ENCODE measurements at regions not wholly inside any gene's neighbourhood (a gene's known extent, or its start where the extent isn't known, plus 50 kb on each side); places are given as distances from the start of the nearest gene placed in this dataset.
A peak's percentile ranks its signal among the peaks of the same experiment; 100 is the strongest.

- Mint-ChIP-seq H3K9me3 (ENCODE audit: unreplicated experiment) (peaks cover 10% of the 10 kb centered on the region), H3K27ac (ENCODE audit: unreplicated experiment) (no peak overlapping the region), H3K36me3 (ENCODE audit: unreplicated experiment) (no peaks in the 10 kb centered on the region), H3K4me3 (ENCODE audit: unreplicated experiment) (no peak overlapping the region), H3K27me3 (ENCODE audit: unreplicated experiment) (peaks cover 13% of the 10 kb centered on the region), H3K4me1 (ENCODE audit: low read depth, unreplicated experiment) (peaks cover 56% of the 10 kb centered on the region)
- TF ChIP-seq CTCF (IDR thresholded peaks at IDR 0.05; ENCODE audit: partially characterized antibody, unreplicated experiment) = no peak
- DNase-seq = no peak
Observed at GRCh38 chr9:81384911-81385310, 304.4 kb downstream of the TLE1 start.

GRCh38 chr9:81382281-81382680, 307.1 kb downstream of the TLE1 start:
- Mint-ChIP-seq H3K4me1 (ENCODE audit: low read depth, unreplicated experiment) (peaks cover 54% of the 10 kb centered on the region), H3K27ac (ENCODE audit: unreplicated experiment) (no peak overlapping the region), H3K9me3 (ENCODE audit: unreplicated experiment) (peaks cover 5% of the 10 kb centered on the region), H3K36me3 (ENCODE audit: unreplicated experiment) (no peaks in the 10 kb centered on the region), H3K4me3 (ENCODE audit: unreplicated experiment) (no peak overlapping the region), H3K27me3 (ENCODE audit: unreplicated experiment) (peaks cover 3% of the 10 kb centered on the region)
- no peak for TF ChIP-seq CTCF (IDR thresholded peaks at IDR 0.05; ENCODE audit: partially characterized antibody, unreplicated experiment)
- no peak for DNase-seq

GRCh38 chr9:81381694-81382093, 307.7 kb downstream of the TLE1 start:
- H3K27ac Mint-ChIP-seq (ENCODE audit: unreplicated experiment) = no peak overlapping the region
- peaks cover 5% of the 10 kb centered on the region for H3K9me3 Mint-ChIP-seq (ENCODE audit: unreplicated experiment)
- no peak overlapping the region for H3K4me3 Mint-ChIP-seq (ENCODE audit: unreplicated experiment)
- peaks cover 3% of the 10 kb centered on the region for H3K27me3 Mint-ChIP-seq (ENCODE audit: unreplicated experiment)
- DNase-seq = no peak
- H3K36me3 Mint-ChIP-seq (ENCODE audit: unreplicated experiment) = no peaks in the 10 kb centered on the region
- peaks cover 56% of the 10 kb centered on the region for H3K4me1 Mint-ChIP-seq (ENCODE audit: low read depth, unreplicated experiment)
- TF ChIP-seq CTCF (IDR thresholded peaks at IDR 0.05; ENCODE audit: partially characterized antibody, unreplicated experiment) = no peak

- DNase-seq = peak; percentile 73
- Mint-ChIP-seq H3K36me3 (ENCODE audit: unreplicated experiment) (no peaks in the 10 kb centered on the region), H3K27me3 (ENCODE audit: unreplicated experiment) (peaks cover 3% of the 10 kb centered on the region), H3K27ac (ENCODE audit: unreplicated experiment) (peak overlapping the region; percentile 93), H3K9me3 (ENCODE audit: unreplicated experiment) (peaks cover 3% of the 10 kb centered on the region), H3K4me3 (ENCODE audit: unreplicated experiment) (peak overlapping the region; percentile 76), H3K4me1 (ENCODE audit: low read depth, unreplicated experiment) (peaks cover 60% of the 10 kb centered on the region)
- no peak for TF ChIP-seq CTCF (IDR thresholded peaks at IDR 0.05; ENCODE audit: partially characterized antibody, unreplicated experiment)
Observed at GRCh38 chr9:81380504-81381359, 308.6 kb downstream of the TLE1 start.

- no peak for TF ChIP-seq CTCF (IDR thresholded peaks at IDR 0.05; ENCODE audit: partially characterized antibody, unreplicated experiment)
- no peak for DNase-seq
- H3K9me3 Mint-ChIP-seq (ENCODE audit: unreplicated experiment) = peaks cover 3% of the 10 kb centered on the region
- H3K27me3 Mint-ChIP-seq (ENCODE audit: unreplicated experiment) = peaks cover 5% of the 10 kb centered on the region
- peak overlapping the region; percentile 83 for H3K27ac Mint-ChIP-seq (ENCODE audit: unreplicated experiment)
- no peaks in the 10 kb centered on the region for H3K36me3 Mint-ChIP-seq (ENCODE audit: unreplicated experiment)
- H3K4me1 Mint-ChIP-seq (ENCODE audit: low read depth, unreplicated experiment) = peaks cover 68% of the 10 kb centered on the region
- peak overlapping the region; percentile 40 for H3K4me3 Mint-ChIP-seq (ENCODE audit: unreplicated experiment)
Observed at GRCh38 chr9:81379655-81380054, 309.7 kb downstream of the TLE1 start.
